HG02981 (cell line): ENCODE measurements at regions not wholly inside any gene's neighbourhood (a gene's known extent, or its start where the extent isn't known, plus 50 kb on each side); places are given as distances from the start of the nearest gene placed in this dataset.

Experiments
- ATAC-seq: cut with Tn5 transposase; IDR thresholded peaks from one replicate; pipeline ENCODE4 v1.9.1; 2021; ENCODE audit warnings: mild to moderate bottlenecking, moderate library complexity; ENCODE audit not compliant: unreplicated experiment

GRCh38 chr5:4901924-4902323 is 238.2 kb upstream of the ADAMTS16 start:
- no peak for ATAC-seq

- no peak for ATAC-seq
Observed at GRCh38 chr5:4905674-4906520, 234.2 kb upstream of the ADAMTS16 start.

GRCh38 chr5:4906786-4907185 is 233.3 kb upstream of the ADAMTS16 start:
- no peak for ATAC-seq

GRCh38 chr5:4907571-4907970 is 232.6 kb upstream of the ADAMTS16 start:
- no peak for ATAC-seq

GRCh38 chr5:4909086-4909485 is 231.0 kb upstream of the ADAMTS16 start:
- no peak for ATAC-seq

DNA sequence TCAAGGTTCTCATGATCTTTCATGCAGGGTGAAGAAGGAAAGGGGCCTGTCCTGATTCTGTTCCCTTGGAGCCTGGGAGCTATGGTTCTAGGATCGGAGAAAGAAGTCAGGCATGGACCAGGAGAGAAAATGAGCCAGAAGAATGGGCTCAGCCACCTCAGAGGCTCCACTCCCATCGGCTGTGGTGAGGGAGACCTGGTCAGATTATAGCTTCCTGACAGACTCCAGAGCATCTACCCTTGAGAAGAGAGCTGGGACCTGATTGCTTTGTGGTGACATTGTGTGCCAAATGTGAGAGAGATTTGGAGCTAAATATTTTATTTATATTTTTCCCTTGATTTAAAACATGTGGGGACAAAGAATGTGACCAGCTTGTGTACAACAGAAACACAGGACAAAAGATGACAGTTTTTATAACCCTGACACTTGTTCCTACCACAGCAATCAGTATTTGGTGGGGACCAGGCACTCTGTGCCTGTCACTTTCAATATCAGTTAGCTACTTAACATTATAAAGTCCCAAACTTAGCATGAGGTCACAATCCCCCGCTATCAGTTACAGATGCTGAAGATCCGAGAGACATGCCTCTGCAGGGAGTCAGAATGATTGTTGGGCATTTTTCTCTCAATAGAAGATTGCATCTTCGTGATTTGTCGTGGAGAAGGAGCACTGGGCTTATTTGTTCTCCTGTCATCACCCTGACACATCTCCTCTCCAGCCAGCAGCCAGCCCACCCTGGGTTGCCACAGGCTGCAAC is 228.3 kb upstream of the ADAMTS16 start:
- ATAC-seq = no peak

GRCh38 chr5:4921929-4922328 is 218.2 kb upstream of the ADAMTS16 start:
- no peak for ATAC-seq

GRCh38 chr5:4924577-4924976 is 215.6 kb upstream of the ADAMTS16 start:
- ATAC-seq = no peak

DNA sequence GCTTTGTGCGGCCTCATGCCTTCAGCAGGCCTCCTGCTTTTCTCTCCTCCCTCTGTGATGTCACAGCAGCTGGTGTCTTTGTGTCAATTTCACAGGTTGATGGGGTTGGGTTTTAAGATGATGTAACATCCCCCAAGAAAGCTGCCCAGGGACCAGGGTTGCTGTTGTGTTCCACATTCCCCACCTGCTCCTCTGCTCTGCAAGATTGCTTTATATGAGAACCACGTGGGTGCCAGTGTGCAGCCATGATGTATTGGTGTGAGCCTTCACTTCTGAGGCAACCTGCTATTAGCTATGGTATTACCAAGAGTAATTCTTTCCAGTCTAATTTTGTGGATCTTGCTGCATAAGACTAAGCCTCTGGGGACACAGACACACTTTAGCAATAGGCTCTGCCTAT is 213.0 kb upstream of the ADAMTS16 start:
- no peak for ATAC-seq

DNA sequence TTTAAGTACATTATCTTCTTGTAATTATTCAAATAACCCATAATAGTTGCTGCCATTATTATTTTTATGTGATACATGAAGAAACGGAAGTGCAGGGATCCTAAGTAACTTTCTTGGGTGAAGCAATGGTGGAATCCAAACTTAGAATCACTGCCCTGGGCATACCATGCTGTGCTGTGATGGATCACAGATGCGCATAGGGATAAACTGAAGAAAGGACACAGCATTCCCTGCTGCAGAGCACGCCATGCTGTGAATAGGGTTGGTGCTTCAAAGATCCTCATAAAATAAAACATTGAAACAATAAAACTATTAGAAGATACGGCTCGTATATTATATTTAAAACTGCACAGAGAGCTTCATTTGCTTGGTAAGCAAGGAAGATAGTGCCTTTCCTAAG is 211.7 kb upstream of the ADAMTS16 start:
- no peak for ATAC-seq

DNA sequence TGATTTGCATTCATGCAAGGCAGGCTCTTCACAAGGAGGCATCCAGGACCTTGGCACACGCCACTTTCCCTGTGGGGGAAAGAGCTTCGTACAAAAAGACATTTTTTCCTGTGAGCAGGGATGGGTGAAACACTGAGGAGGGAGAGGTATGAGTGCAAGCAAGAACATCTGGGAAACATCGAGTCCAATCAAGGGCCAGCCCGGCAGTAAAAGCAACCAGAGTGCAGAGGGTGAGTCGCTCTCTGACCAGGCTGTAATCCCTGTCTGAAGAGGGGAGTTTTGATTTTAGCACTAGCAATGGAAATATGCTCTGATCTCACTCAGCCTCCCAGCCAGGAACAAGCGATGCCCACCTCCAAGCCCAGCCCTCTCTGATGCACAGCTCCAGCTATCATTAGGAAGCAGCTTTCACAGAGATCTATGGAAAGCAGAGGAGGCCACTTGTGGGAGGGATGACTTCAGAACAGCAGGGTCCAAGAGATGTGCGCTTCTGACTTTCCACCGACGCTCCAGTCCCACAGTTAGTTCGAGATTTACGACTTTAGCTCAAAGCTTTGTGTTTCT is 211.0 kb upstream of the ADAMTS16 start:
- ATAC-seq = no peak

- no peak for ATAC-seq
Observed at GRCh38 chr5:4939042-4939781, 200.9 kb upstream of the ADAMTS16 start.

- ATAC-seq = no peak
Observed at GRCh38 chr5:4941161-4941560, 199.0 kb upstream of the ADAMTS16 start.

DNA sequence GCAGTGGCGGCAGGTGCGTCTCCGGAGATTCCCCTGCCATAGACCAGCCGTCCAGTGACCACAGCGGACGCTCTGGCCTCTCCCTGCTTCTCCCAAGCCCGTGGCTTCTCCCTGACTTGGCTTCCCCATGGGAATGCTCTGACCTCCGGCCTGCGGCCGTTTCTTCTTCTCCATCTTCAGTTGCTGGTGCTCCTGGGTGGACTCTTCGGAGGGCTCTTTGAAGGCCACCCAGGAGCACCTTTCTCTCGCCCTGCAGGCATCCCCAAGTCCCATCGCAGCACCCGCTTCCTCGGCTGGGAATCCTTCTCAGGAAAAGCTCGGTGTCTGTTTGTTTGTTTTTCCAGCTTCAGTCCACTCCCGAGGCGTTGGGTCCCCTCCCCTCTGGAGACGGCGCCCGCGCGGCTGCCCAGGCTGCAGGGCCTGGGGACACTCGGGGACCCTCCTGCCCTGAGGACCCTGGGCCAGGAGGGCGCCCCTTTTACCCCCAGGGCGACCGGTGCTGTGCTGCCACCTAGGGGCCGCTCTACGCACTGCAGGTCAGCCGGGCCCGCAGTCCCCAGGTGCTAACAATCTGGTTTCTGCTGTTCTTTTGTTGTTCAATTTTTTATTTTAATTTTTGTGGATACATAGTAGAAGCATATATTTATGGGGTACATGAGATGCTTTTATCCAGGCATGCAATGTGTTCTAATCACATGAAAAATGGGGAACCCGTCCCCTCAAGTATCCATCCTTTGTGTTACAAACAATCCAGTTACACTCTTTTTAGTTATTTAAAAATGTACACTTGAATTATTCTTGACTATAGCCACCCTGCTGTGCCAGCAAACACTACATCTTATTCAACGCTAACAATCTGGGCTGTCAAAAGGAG is 197.9 kb upstream of the ADAMTS16 start:
- no peak for ATAC-seq

- no peak for ATAC-seq
Observed at GRCh38 chr5:4942831-4943178, 197.3 kb upstream of the ADAMTS16 start.

- ATAC-seq = no peak
Observed at GRCh38 chr5:4945296-4945695, 194.8 kb upstream of the ADAMTS16 start.

GRCh38 chr5:4947106-4947505 is 193.0 kb upstream of the ADAMTS16 start:
- no peak for ATAC-seq

DNA sequence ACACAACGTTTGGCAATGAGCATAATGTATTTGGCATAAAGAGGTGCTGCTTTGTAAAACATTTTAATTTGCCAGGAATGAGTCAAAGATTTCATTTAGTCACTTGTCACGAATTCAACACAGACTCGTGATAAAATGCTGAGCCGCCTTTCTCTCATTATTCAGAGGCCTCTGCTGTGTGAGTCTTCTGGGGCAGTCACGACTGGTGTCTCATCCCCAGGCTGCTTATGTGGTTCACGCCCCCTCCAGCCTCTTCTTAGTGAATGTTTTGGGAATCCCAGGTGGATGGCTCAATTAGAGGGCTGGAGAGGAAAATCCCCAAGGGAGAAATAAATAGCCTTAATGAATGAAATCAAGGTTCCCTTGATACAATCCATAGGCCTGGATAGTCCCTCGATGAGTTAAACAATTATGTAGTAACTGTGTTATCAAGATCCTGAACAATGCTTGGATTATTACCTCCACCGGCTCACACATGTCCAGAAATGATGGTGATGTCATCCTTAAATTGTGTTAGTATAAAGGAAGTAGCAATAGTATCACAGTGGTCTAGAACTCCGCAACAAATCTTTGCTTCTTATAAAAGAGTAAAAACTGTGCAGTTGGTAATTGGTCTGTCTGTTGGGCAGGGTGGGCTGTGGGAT is 192.1 kb upstream of the ADAMTS16 start:
- no peak for ATAC-seq

GRCh38 chr5:4949108-4949507 is 191.0 kb upstream of the ADAMTS16 start:
- ATAC-seq = no peak

DNA sequence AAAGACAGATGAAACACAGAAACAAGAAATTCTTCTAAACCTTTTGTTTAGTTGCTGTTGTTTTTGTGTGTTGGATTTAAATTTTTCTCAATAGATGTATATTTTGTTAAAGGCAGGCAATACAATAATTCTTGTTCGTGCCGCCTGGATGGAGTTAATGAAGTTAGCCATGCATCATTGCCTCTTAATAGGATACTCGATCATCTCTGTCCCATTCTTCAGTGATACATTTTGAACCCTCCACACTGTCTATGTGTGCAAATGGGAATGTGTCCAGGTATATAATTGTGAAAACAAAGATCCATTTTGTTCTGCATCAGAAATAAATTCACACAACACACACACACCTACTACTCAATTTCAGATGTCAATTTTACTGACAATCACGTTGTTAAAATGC is 186.6 kb upstream of the ADAMTS16 start:
- ATAC-seq = no peak
